PC-9 (cell line): ENCODE measurements at regions not wholly inside any gene's neighbourhood (a gene's known extent, or its start where the extent isn't known, plus 50 kb on each side); places are given as distances from the start of the nearest gene placed in this dataset.

Source experiments
- BruUV-seq: library from RNA; stranded (reverse); fragments of 400-500 nt; replicated peaks from 2 replicates; lab custom pipeline; 2021; lab: Mats Ljungman, UMichigan
- CTCF ChIA-PET: fragments of 300-600 bp; sonication (Branson Sonifier 250); formaldehyde crosslinking; loops from one replicate; lab custom pipeline; 2022; ENCODE audit warnings: antibody characterized with exemption; lab: Charles Lee
- POLR2A ChIA-PET: fragments of 300-600 bp; sonication (Branson Sonifier 250); formaldehyde crosslinking; loops from one replicate; lab custom pipeline; 2022; ENCODE audit warnings: antibody characterized with exemption; ENCODE audit not compliant: unreplicated experiment; lab: Charles Lee
- DNase-seq, 2 experiments: peaks; one replicate each; pipeline versions ENCODE4 v3.0.0 to v3.0.0-alpha.2; 2015 to 2022; ENCODE audit warnings: mixed read lengths in 1 of 2
- H2AFZ ChIP-seq: fragments of 200-600 bp; sonication (generic); 2 replicates; pipeline ENCODE4 v1.8.1; 2017; ENCODE audit warnings: antibody characterized with exemption
- H3F3A ChIP-seq: fragments of 200-600 bp; sonication (generic); 2 replicates; pipeline ENCODE4 v1.8.1; 2017; ENCODE audit warnings: antibody characterized with exemption, mild to moderate bottlenecking, low read depth; ENCODE audit not compliant: insufficient read depth
- H3K27ac ChIP-seq: fragments of 200-600 bp; sonication (generic); 2 replicates; pipeline ENCODE4 v1.6.1; 2016; ENCODE audit warnings: mixed run types
- H3K27me3 ChIP-seq: fragments of 200-600 bp; sonication (generic); 2 replicates; pipeline ENCODE4 v1.6.1; 2016; ENCODE audit warnings: low read depth, mixed run types; ENCODE audit not compliant: insufficient read depth
- H3K36me3 ChIP-seq: fragments of 200-600 bp; sonication (generic); 2 replicates; pipeline ENCODE4 v1.6.1; 2016; ENCODE audit warnings: low read depth, mixed run types
- H3K4me1 ChIP-seq: fragments of 200-600 bp; sonication (generic); replicated peaks from 2 replicates; pipeline ENCODE4 v1.6.1; 2016; ENCODE audit warnings: mixed run types; ENCODE audit not compliant: insufficient read depth
- H3K4me2 ChIP-seq: fragments of 200-600 bp; sonication (generic); 2 replicates; pipeline ENCODE4 v1.6.1; 2017; ENCODE audit warnings: mixed run types
- H3K4me3 ChIP-seq: fragments of 200-600 bp; sonication (generic); 2 replicates; pipeline ENCODE4 v1.6.1; 2016; ENCODE audit warnings: mixed run types
- H3K79me2 ChIP-seq: fragments of 200-600 bp; sonication (generic); 2 replicates; pipeline ENCODE4 v1.6.1; 2017; ENCODE audit warnings: low read depth, mixed run types
- H3K9me2 ChIP-seq: fragments of 200-600 bp; sonication (generic); 2 replicates; pipeline ENCODE4 v1.8.1; 2017; ENCODE audit warnings: mild to moderate bottlenecking; ENCODE audit not compliant: insufficient read depth
- H3K9me3 ChIP-seq: fragments of 200-600 bp; sonication (generic); 2 replicates; pipeline ENCODE4 v1.8.1; 2016; ENCODE audit warnings: low read depth; ENCODE audit not compliant: insufficient read depth
- H4K20me1 ChIP-seq: fragments of 200-600 bp; sonication (generic); 2 replicates; pipeline ENCODE4 v1.8.1; 2017; ENCODE audit not compliant: insufficient read depth
- EZH2 ChIP-seq: fragments of 200-600 bp; sonication (generic); IDR thresholded peaks from 2 replicates; pipeline ENCODE4 v1.8.0; 2017; ENCODE audit warnings: antibody characterized with exemption, low read depth
- intact Hi-C: fragments of 100-400 bp; cut with micrococcal nuclease; formaldehyde crosslinking; loops from one replicate; pipeline ENCODE4 v1.10.0; 2022; ENCODE audit not compliant: unreplicated experiment
- TF ChIP-seq, protein P1 (sequence below): fragments of 200-600 bp; sonication (generic); conservative IDR thresholded peaks from 2 replicates; pipeline ENCODE4 v1.6.1; 2017; ENCODE audit warnings: mixed run types, antibody characterized with exemption, mild to moderate bottlenecking, moderate library complexity

GRCh38 chr21:27677546-27677945 is 710.7 kb upstream of the ADAMTS5 start:
- DNase-seq = no peak
- ChIA-PET POLR2A (no interaction called here), CTCF (no interaction called here)
- H3K79me2 ChIP-seq = no peaks in the 10 kb centered on the region
- no peaks in the 10 kb centered on the region for H3F3A ChIP-seq
- H3K27ac ChIP-seq = no peak overlapping the region
- H3K4me2 ChIP-seq = no peak overlapping the region
- intact Hi-C loops = no loop called here
- no peaks in the 10 kb centered on the region for H3K9me2 ChIP-seq
- no peaks in the 10 kb centered on the region for H3K9me3 ChIP-seq
- H3K27me3 ChIP-seq = no peaks in the 10 kb centered on the region
- H2AFZ ChIP-seq = no peak overlapping the region
- no TSS peak for BruUV-seq
- no peaks in the 10 kb centered on the region for H4K20me1 ChIP-seq
- H3K4me3 ChIP-seq = no peak overlapping the region
- TF ChIP-seq EZH2 = no peak
- TF ChIP-seq, protein P1, sequence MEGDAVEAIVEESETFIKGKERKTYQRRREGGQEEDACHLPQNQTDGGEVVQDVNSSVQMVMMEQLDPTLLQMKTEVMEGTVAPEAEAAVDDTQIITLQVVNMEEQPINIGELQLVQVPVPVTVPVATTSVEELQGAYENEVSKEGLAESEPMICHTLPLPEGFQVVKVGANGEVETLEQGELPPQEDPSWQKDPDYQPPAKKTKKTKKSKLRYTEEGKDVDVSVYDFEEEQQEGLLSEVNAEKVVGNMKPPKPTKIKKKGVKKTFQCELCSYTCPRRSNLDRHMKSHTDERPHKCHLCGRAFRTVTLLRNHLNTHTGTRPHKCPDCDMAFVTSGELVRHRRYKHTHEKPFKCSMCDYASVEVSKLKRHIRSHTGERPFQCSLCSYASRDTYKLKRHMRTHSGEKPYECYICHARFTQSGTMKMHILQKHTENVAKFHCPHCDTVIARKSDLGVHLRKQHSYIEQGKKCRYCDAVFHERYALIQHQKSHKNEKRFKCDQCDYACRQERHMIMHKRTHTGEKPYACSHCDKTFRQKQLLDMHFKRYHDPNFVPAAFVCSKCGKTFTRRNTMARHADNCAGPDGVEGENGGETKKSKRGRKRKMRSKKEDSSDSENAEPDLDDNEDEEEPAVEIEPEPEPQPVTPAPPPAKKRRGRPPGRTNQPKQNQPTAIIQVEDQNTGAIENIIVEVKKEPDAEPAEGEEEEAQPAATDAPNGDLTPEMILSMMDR = no peak
- no peaks in the 10 kb centered on the region for H3K36me3 ChIP-seq
- no peaks in the 10 kb centered on the region for H3K4me1 ChIP-seq

GRCh38 chr21:27675306-27675705 is 708.4 kb upstream of the ADAMTS5 start:
- no peaks in the 10 kb centered on the region for H3K27me3 ChIP-seq
- no peaks in the 10 kb centered on the region for H3K4me1 ChIP-seq
- no TSS peak for BruUV-seq
- no peak for DNase-seq
- H3K4me3 ChIP-seq = no peak overlapping the region
- no peak for TF ChIP-seq EZH2
- H3K4me2 ChIP-seq = no peak overlapping the region
- intact Hi-C loops = no loop called here
- no peaks in the 10 kb centered on the region for H3K9me2 ChIP-seq
- H3K27ac ChIP-seq = no peak overlapping the region
- ChIA-PET POLR2A (no interaction called here), CTCF (no interaction called here)
- no peaks in the 10 kb centered on the region for H3K9me3 ChIP-seq
- H2AFZ ChIP-seq = no peak overlapping the region
- H3K36me3 ChIP-seq = no peaks in the 10 kb centered on the region
- H4K20me1 ChIP-seq = no peaks in the 10 kb centered on the region
- H3K79me2 ChIP-seq = no peaks in the 10 kb centered on the region
- H3F3A ChIP-seq = no peaks in the 10 kb centered on the region

DNA sequence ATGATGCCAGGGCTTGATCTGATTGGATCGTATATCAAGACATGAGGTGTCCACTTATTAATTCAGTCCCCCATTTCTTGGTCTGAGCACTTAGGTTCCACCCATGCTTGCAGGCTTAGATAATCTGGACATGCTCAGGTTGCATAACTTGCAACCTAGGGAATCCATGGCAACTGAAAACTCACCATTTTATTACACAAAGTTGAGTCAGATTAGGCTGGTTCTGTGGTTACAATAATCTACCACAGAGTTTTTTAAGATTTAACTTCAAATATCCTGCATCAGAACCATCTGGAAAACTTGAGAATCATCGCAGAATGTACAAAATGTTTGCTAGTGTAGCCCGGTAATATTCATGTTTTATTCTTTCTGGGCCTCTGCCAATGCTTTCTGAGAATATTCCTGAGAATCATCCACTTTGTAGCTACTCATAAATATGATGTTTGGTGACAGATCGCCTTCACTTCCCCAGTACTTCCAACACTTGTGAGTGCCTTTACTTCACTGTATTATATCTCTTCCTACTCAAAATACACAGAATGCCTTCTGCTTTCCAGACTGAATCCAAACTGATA is 707.2 kb upstream of the ADAMTS5 start:
- Histone ChIP-seq H3K36me3 (no peaks in the 10 kb centered on the region), H3K4me2 (no peak overlapping the region), H3K9me3 (no peaks in the 10 kb centered on the region), H4K20me1 (no peaks in the 10 kb centered on the region), H3F3A (no peaks in the 10 kb centered on the region), H3K79me2 (no peaks in the 10 kb centered on the region), H3K4me1 (no peaks in the 10 kb centered on the region), H3K27ac (no peak overlapping the region), H2AFZ (no peak overlapping the region), H3K4me3 (no peak overlapping the region), H3K9me2 (no peaks in the 10 kb centered on the region), H3K27me3 (no peaks in the 10 kb centered on the region)
- intact Hi-C loops = no loop called here
- DNase-seq = no peak
- BruUV-seq = no TSS peak
- ChIA-PET CTCF (no interaction called here), POLR2A (no interaction called here)
- no peak for TF ChIP-seq EZH2
- TF ChIP-seq, protein P1 = no peak

GRCh38 chr21:27673581-27673980 is 706.7 kb upstream of the ADAMTS5 start:
- no peaks in the 10 kb centered on the region for H3K4me1 ChIP-seq
- DNase-seq = no peak
- ChIA-PET POLR2A (no interaction called here), CTCF (no interaction called here)
- H2AFZ ChIP-seq = no peak overlapping the region
- BruUV-seq = no TSS peak
- intact Hi-C loops = no loop called here
- H4K20me1 ChIP-seq = no peaks in the 10 kb centered on the region
- no peak overlapping the region for H3K27ac ChIP-seq
- no peaks in the 10 kb centered on the region for H3K9me2 ChIP-seq
- no peaks in the 10 kb centered on the region for H3K79me2 ChIP-seq
- H3K36me3 ChIP-seq = no peaks in the 10 kb centered on the region
- TF ChIP-seq, protein P1 = no peak
- no peak for TF ChIP-seq EZH2
- H3K9me3 ChIP-seq = no peaks in the 10 kb centered on the region
- H3K4me3 ChIP-seq = no peak overlapping the region
- no peaks in the 10 kb centered on the region for H3F3A ChIP-seq
- H3K27me3 ChIP-seq = no peaks in the 10 kb centered on the region
- H3K4me2 ChIP-seq = no peak overlapping the region
